22Rv1 (cell line): ENCODE measurements at regions not wholly inside any gene's neighbourhood (a gene's known extent, or its start where the extent isn't known, plus 50 kb on each side); places are given as distances from the start of the nearest gene placed in this dataset.

ENCODE experiments used
- CTCF ChIP-seq: fragments of 450-650 bp; IDR thresholded peaks from 2 replicates; pipeline ENCODE4 v1.5.1; 2017; ENCODE audit warnings: mild to moderate bottlenecking
- ZFX ChIP-seq: fragments of 450-650 bp; IDR thresholded peaks from 2 replicates; pipeline ENCODE4 v1.6.1; 2017; ENCODE audit warnings: antibody characterized with exemption, borderline replicate concordance

DNA sequence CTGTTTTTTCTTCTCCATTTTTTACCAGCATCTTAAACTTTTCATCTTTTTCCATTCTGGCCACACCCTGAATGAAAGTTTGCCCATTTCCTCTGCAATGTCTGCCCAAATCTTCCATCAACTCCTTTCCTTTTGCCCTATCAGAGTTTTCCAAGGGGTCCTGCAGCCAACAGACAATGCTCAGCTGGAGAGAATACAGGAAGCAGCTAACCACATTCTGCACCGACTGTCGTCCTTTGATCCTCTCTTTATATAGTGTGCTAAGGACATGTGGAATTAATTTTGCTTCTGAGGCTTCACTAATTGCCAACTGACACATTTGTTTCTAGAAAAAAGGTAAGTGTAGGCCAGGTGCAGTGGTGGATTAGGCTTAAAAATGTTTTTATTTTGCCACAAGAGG is 50.5 kb upstream of the DLX2 start:
- TF ChIP-seq CTCF = no peak
- no peak for TF ChIP-seq ZFX
